Jurkat, Clone E6-1 (cell line): ENCODE measurements at regions not wholly inside any gene's neighbourhood (a gene's known extent, or its start where the extent isn't known, plus 50 kb on each side); places are given as distances from the start of the nearest gene placed in this dataset.
A peak's percentile ranks its signal among the peaks of the same experiment; 100 is the strongest.
"Not testable (repeated sequence)": the region's sequence is repeated elsewhere in the genome, so short reads cannot be mapped to it uniquely, and the experiment has no call there.

Source experiments
- DNase-seq: peaks from one replicate; pipeline ENCODE4 v3.0.0-alpha.2; 2011; ENCODE audit warnings: low read depth, low spot score
- H3K4me3 ChIP-seq: 2 replicates; pipeline ENCODE4 v1.5.1; 2011; ENCODE audit warnings: mild to moderate bottlenecking, low read length, control low read depth, moderate library complexity

DNA sequence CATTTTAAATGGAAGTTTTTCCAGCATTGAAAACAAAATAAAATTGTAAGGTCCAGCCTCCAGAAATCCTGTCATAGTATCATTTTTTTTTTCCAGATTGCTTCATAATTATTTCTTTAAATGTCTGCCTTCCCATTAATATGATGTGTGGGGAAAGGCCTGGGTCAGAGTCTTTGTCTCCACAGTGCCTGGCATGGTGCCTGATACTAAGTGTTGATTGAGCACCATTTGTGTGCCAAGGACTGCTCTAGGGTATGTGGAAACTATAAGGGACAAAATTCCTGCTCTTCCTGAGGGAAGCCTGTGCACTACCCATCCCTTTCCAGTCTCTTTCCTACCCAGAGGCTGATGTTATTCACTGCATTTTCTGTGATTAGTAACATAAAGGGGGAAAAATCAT lies 53.1 kb upstream of the BEND4 start:
- no peak for DNase-seq

DNA sequence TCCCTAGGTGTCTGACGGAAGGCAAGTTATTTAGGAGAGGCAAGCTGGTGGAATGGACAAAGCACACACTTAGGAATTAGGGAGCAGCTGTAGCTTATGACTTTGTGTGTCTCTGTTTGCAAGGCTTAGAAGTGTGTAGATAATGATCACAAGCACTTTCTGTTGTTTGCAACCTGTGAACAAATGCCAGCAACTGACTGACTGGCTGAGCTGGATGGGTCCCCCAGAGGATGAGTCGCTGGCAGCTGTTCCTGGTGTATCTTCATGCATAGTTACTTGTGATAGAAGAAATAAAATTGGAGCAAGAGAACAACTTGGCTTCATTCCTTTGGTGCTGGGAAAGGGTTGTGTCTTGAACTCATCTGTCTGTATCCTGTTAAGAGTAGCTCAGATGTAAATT lies 64.2 kb upstream of the BEND4 start:
- no peak for DNase-seq
- H3K4me3 ChIP-seq: no peak overlapping the region

More for the DNA sequence above, 53.1 kb upstream of the BEND4 start:
- no peak overlapping the region for H3K4me3 ChIP-seq

DNA sequence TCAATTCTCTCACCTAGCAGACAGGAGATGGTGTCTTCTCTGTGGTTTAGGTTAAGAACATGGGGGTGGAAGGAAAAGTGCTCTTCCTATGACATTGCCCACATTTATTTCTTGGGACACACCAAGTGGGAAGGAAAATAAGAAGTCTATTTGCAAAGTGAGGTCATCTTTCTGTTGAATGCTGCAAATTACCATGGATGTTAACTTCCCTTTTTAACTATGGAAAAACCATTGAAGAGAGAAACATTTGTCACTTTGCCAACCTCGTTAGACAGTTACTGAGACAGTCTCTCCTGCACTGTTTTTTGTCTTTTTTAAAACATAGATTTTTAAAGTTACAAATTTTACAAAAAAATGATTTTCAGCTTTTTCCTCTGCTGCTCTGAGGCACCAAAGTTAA lies 72.8 kb upstream of the BEND4 start:
- H3K4me3 ChIP-seq: no peak overlapping the region
- no peak for DNase-seq

DNA sequence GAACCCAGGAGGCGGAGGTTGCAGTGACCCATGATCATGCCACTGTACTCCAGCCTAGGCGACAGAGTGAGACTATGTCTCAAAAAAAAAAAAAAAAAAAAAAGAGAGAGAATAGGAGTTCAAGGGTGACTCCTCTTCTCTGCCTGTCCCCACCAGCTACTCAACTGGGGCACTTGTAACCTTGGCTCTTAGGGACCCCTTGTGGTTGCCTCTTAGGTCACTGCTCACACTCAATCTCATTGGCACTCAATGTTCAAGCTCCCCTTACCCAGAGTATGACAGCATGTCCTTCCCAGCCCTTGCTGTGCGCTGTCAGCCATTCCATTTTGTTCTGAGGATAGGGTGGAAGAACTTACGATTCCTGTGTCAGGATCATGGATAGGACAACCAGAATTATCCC lies 82.4 kb upstream of the BEND4 start:
- DNase-seq: no peak
- no peak overlapping the region for H3K4me3 ChIP-seq

DNA sequence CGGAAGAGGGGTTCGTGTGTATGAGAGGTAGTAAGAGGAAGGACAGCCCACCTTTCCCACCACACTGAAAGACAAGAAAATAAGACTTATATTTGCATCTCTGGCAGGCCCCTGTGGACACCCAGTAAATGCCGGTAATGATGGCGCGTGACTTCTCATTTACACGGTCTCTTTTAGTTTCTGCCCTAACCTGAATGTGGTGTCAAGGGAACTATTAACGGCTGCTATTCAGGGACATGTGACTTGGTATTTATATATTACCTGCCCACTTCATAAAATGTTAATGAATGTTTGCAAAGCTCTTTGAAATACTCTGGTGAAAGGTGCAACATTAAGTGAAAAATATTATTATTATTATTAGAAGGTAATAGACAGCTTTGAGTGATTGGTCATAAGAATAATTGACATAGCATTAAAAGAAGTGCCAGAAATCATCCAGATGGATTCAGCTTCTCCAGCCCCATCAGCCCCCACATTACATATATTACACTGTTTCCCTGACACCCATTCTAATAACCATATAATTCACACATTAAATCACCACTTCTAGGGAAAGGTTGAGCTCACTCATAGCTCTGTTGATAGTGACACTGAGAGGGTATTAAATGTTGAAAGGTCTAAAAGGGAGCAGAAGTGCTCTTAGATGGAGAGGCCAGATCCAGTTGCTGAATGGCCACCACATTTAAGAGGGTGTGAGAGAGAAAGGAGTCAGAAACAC lies 83.0 kb upstream of the BEND4 start:
- no peak overlapping the region for H3K4me3 ChIP-seq
- DNase-seq: no peak

DNA sequence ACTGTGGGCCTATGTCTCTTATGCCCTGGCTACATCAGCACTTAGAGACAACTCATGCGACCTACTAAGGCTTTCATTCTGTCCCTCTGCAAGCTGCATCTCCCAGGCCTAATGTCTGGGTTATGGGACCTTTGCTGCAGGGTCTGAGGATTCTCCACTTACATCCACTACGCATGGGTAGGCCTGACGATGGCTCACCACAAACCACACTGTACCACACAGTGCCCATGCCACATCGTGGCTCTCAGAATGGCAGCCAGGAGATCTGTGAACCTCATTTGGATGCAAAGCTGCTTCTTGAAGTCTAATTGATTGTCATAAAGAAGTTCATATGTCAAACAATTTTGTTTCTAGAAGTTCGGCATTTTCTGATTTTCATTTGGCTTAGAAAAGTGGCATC lies 84.6 kb upstream of the BEND4 start:
- DNase-seq: no peak
- no peak overlapping the region for H3K4me3 ChIP-seq

DNA sequence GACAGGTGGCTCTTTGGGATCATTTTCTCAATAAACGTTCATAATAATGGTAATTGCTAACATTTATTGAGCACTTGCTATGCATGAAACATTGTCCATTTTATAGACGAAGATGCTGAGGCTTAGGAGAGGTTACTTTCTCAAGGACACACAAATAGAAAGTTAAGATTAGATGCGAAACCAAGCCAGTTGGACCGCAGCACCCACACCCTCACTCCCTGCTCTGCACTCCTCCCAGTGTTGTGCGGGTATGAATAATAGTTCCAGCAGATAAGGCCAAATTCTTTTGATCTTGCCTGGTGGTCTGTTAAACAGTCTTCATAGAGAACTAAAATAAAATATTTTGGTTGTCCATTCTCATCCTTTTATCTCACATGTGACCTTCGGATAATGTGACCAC lies 85.0 kb upstream of the BEND4 start:
- H3K4me3 ChIP-seq: no peak overlapping the region
- no peak for DNase-seq

DNA sequence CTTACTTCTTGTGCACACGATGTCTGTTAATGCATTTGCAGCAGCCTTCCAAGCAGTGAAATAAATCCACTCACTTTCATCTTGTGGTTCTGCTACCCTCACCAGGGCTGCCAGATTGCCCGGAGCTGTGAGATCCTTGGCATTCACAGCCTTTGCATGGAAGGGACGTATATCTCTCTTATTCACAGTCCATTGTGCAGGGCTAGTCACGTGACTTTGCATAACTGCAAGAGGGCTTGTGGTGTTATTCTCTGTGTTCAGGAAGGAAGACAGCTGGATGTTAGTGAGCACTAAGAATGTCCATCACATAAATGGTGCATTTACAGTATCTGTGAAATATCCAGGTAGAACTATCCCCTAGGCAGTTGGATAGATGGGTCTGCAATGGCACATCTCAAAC lies 96.5 kb upstream of the BEND4 start:
- no peak for DNase-seq
- no peak overlapping the region for H3K4me3 ChIP-seq

DNA sequence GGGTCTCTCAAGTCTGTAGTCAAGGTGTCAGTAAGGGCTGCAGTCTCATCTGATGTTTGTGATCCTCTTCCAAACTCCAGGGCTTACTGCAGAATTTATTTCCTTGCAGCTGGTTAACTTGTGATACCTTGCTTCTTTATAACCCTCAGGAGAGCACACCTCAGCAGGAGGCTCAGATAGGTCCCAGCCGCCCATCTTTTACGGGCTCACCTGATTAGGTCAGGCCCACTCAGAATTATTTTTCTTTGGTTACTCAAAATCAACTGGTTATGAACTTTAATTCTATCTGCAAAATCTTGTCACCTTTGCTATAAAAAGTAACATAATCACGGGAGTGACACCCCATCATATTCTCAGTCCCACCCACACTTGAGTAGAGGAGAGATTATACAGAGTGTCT lies 99.9 kb upstream of the BEND4 start:
- H3K4me3 ChIP-seq: no peak overlapping the region
- no peak for DNase-seq

DNA sequence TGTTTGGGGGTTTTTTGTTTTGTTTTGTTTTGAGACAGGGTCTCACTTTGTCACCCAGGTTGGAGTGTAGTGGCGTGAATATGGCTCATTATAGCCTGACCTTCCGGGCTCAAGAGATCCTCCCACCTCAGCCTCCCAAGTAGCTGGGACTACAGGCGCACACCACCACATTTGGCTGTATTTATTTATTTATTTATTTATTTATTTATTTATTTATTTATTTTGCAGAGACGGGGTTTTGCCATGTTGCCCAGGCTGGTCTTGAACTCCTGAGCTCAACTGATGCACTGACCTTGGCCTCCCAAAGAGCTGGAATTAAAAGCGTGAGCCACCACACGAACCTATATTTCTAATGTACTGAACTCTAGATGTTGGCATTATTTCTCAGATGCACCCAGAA lies 105.2 kb upstream of the BEND4 start:
- not testable (repeated sequence) for H3K4me3 ChIP-seq, DNase-seq

DNA sequence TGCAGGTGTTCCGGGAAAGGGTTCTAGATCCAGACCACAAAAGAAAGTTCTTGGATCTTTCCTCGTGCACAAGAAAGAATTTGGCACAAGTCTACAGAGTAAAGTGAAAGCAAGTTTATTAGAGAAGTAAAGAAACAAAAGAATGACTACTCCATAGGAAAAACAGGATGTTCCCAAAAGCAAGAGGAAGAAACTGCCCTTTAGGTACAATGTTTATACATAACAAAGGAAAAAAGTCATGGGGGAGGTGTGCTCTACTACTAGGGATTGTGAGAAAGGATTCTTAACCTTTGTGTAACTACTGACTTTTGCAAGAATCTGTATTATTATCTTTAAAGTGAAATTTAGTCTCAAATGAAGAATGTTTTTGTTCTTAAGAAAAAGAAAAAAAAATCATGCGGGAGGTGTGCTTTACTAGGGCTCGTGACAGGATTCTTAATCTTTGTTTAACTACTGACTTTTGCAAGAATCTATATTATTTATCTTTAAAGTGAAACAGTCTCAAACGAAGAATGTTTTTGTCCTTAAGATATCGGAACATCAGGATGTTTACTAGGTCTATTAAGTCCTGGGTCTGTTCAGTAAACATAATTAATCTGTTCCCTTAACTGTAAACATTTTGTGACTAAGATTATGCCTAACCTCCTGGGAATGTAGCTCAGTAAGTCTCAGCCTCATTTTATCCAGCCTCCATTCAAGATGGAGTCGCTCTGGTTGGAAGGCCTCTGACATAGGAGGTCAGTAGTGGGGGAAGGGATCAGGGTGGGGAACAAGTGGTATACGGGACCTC lies 110.4 kb upstream of the BEND4 start:
- no peak overlapping the region for H3K4me3 ChIP-seq
- DNase-seq: no peak

DNA sequence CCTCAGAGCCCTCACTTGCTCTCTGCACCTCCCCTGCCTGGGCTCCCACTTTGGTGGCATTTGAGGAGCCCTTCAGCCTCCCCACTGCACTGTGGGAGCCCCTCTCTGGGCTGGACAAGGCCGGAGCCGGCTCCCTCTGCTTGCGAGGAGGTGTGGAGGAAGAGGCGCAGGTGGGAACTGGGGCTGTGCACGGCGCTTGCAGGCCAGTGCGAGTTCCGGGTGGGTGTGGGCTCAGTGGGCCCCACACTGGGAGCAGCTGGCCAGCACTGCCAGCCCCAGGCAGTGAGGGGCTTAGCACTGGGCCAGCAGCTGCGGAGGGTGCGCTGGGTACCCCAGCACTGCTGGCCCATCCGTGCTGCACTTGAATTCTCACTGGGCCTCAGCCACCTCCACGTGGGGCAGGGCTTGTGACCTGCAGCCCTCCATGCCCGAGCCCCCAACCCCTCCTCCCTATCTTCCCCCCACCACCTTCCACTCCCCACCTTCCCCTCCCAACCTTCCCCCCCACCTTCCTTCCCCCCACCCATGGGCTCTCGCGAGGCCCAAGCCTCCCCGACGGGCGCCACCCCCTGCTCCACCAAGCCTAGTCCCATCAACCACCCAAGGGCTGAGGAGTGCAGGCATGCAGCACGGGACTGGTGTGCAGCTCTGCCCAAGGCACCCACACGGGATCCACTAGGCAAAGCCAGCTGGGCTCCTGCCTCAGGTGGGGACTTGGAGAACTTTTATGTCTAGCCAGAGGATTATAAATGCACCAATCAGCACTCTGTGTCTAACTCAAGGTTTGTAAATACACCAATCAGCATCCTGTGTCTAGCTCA lies 113.5 kb upstream of the BEND4 start:
- no peak for DNase-seq
- H3K4me3 ChIP-seq: no peak overlapping the region

DNA sequence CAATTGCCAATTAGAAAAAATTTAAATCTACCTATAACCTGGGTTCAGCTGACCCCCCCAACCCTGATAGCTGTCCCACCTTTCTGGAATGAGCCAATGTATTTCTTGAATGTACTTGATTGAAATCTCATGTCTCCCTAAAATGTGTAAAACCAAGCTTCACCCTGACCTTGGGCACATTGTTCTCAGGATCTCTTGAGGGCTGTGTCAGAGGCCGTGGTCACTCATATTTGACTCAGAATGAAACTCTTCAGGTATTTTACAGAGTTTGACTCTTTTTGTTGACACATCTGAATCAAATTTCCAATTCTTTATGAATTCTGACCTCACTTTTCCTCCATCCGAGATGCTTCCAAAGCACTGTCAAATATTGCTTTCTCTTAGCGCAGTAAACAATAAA lies 115.3 kb upstream of the BEND4 start:
- H3K4me3 ChIP-seq: no peak overlapping the region
- no peak for DNase-seq

DNA sequence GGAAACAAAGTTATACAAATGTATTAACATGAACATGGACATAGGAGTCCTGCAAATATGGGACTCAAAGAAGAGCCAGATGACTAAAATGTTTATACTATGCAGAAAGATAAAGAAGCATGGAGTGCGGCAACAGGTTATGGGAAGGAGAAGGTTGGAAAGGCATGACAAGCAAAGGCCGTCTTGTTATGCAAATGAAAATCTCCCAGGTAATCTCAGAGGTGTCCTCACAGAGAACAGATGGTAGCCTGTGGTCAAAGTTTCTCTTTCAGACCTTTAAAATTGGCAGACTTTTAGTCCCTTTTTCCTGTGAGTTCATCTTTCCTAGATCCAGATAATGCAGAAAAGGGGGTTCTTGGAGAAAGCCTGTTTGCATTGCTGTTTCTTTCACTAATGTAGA lies 116.4 kb upstream of the BEND4 start:
- DNase-seq: no peak
- no peak overlapping the region for H3K4me3 ChIP-seq

DNA sequence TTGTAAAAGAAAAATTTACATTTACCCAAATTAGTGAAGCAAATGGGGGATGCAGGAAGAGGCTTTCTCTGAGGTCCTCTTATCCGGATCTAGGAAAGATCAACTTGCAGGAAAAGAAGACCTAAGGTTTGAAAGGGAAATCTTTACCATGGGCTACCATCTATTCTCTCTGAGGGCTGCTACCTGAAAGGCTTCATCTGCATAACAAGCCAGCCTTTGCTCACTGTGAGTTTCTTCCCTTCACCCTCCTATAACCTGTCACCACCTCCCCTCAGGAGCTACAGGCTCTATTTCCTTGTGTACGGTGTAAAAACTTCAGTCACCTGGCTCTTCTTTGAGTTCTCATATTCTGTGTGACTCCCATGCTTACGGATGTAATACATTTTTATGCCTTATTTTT lies 118.6 kb upstream of the BEND4 start:
- no peak overlapping the region for H3K4me3 ChIP-seq
- no peak for DNase-seq

DNA sequence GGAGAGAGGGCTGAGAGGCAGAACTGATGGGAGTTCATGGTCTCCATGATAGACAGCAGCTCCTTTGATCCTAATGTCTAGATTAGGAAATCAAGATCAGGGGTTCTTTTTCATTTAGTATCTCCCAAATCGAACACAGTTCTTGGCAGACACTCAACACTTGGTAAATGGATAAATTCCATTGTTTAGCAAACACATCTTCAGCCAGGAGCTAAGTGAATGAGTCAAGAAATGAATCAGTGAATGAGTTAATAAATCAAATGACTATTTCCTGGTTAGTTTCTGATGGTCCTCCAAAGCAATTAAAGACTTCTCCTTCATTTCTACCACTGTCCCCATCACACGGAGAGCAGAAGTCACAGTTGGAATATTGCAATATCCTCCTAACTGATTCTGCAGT lies 120.0 kb upstream of the SHISA3 start:
- no peak for DNase-seq
- no peak overlapping the region for H3K4me3 ChIP-seq

DNA sequence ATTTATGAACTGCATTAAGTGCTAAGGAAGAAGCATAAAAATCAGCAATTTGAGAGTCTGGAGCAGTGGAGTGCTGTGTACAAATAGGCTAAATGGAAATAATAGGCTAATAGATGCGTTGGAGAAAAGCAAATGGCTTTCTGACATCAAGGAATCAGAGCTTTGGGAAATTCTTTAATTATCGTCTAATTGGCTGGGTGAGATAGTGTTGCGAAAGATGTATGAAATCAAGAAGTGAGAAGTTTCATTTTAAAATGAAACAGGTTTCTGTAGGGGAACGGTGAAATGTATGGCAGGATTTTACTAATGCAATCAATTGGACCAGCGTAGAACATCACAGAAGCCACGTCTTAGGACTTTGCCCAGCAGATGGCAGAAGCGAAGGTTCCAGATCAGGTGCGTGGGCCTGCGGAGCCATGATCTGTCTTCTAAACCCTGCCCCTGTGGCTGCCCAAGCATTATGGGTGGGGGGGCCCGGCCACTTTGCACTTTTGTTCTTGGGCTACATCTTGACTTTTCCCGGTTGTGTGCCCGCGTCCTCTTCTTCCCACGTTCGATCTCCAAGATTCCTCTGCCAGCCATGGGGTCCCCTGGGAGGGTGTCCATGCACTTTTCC lies 118.5 kb upstream of the SHISA3 start:
- DNase-seq: no peak
- H3K4me3 ChIP-seq: no peak overlapping the region

DNA sequence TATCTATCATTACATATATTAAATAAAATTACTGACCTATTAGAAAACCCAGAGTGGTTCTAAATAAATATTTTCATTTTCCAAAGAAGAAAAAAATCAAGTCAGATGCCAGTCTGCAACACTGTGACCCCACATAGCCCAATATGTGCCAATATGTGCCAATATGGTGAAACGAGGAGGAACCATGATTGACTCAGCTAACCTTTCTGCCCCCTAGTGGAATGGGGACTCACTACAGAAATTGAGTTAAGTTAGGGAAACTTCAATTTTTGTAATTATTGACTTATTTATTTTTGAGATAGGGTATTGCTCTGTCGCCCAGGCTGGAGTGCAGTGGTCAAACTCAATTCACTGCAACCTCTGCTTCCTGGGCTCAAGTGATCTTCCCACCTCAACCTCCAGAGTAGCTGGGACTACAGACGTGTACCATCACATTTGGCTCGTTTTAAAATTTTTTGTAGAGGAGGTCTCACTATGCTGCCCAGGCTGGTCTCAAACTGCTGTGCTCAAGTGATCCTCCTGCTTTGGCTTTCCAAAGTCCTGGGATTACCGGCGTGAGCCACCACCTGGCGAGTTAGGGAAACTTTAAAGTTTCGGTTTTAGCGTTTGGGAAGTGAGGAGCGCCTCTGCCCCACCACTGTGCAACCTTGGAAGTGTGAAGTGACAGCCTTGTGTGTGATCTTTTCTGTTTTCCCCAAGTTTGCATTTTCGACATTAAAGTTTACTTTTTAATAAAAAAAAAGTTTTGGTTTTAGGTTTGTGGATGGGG lies 116.8 kb upstream of the SHISA3 start:
- no peak overlapping the region for H3K4me3 ChIP-seq
- peak; percentile 47 for DNase-seq
